ENCODE measurements at regions not wholly inside any gene's neighbourhood (a gene's known extent, or its start where the extent isn't known, plus 50 kb on each side); places are given as distances from the start of the nearest gene placed in this dataset.

- TF ChIP-seq POLR2A (IDR thresholded peaks at IDR 0.05), result no peak
- no peak for TF ChIP-seq CTCF (IDR thresholded peaks at IDR 0.05)
Observed at GRCh38 chr3:81816473-81817250, 55.2 kb upstream of the GBE1 start.

Data from heart left ventricle (tissue), 13 donors.